Stimulated activated CD4-positive, alpha-beta T cell treated with anti-CD3 and anti-CD28 coated beads, TNF-alpha, amount 100 ng/mL, for 48 hours (primary cell): ENCODE measurements at regions not wholly inside any gene's neighbourhood (a gene's known extent, or its start where the extent isn't known, plus 50 kb on each side); places are given as distances from the start of the nearest gene placed in this dataset.
"Not testable (repeated sequence)": the region's sequence is repeated elsewhere in the genome, so short reads cannot be mapped to it uniquely, and the experiment has no call there.

Experiments used
- DNase-seq, 3 donors: peaks; one replicate each; pipeline ENCODE4 v3.0.0-alpha.2; 2020; ENCODE audit warnings: low read depth in 3 of 3

DNA sequence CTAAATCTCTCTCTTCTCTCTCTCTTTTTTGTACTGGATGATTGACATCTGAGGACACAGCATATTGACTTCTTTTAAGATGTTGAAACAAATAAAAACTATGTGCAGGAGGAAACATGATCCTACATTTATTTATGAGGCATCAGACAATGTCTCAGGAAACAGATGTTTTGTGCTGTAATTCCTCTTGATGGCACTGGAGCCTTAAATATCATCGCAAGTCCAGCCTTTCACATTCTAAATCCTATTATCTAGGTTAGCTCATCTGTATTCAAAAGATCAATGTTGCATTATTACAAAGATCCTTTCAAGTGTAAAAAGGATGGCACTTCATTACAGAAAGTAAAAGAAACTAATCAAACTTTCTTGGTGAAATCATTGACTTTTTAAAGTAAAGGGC is 63.9 kb downstream of the MAT2B start:
- DNase-seq: no peak

DNA sequence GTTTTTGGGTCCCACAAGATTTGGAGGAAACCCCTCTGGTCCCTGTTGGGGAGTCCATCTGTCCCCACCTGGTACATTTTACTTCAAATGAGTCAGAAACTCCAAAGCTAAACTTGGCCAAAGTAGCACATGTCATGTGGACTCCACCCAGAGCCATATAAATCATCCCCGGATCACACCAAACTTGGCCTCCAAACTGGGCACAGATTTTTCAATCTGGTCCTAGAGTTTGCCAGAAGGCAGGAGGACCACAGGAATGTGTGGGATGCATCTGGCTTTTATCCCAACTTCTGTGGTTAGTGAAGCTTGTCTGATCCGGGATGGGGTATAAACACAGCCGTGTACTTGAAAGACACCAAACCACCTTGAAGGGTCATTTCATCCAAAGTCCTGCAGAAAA is 66.3 kb downstream of the MAT2B start:
- no peak for DNase-seq

DNA sequence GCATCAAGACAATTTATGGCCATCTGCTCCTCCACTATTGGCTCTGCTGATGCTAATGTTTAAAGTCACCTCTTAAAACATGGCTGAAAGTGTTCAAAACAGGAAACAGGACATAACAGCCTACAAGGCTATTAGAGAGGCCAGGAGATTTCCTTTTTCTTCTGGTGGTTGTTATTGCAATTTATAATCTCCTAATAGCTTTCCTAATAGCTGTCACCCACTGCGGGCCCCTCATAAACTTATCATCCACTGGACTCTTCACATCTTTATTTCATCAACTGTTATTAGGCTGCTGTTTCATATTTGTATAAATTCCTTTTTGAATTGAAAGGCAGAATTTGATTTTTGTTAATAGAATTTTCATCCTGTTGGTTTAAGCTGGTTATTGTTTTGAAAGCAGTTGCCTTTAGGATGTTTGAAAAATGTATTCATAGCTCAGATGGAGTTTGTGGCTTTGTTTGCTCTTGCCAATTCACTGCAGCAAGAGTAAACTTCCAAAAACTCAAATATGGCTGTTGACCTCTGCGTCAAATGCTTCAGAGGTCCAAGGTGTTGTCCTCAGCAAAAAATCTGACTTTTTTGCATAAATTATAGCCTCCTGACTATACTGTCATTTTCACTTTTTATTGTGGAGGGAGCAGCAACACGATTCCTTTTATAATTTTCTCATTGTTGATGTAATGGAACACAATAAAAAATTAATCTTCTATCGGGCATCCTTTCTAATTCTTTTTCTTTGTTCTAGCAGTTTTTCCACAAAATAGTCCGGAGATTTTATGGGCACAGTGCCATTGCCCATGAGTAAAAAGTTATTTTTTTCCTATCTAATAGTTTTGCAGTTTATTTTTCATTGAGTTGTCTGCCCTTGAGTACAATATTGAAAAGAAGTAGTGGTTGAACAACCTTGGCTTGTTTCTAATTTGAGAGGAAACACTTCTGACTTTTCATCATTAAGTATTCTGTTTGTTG is 69.3 kb downstream of the MAT2B start:
- no peak for DNase-seq

DNA sequence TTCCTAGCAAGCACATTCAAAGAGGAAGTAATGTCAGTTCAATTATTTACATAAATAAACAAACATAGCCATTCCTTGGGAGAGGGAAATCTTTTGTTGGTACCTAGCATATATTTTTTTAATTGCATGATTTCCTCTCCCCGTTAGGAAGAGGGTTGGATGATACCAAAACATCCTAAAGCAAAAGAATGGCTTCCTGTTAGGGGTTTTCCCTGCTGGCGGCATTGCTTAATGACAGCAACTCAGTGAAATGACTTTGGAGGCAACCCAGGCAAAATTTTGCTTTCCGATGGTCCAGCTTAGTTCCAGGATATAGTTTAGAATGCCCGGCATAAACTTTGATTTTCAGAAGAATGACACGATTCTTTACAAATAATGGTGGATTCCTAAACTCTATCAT is 73.2 kb downstream of the MAT2B start:
- DNase-seq: no peak

DNA sequence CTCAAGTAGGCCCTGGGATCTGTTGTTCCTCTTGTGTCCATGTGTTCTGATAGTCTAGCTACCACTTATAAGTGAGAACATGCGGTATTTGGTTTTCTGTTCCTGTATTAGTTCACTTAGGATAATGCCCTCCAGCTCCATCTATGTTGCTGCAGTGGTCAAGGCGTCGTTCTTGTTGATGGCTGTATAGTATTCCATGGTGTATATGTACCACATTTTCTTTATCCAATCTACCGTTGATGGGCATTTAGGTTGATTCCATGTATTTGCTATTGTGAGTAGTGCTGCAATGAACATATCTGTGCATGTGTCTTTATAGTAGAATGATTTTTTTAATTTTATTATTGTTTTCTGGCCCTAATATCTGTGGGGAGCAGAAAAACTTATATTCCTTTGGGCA is 74.3 kb downstream of the MAT2B start:
- no peak for DNase-seq

DNA sequence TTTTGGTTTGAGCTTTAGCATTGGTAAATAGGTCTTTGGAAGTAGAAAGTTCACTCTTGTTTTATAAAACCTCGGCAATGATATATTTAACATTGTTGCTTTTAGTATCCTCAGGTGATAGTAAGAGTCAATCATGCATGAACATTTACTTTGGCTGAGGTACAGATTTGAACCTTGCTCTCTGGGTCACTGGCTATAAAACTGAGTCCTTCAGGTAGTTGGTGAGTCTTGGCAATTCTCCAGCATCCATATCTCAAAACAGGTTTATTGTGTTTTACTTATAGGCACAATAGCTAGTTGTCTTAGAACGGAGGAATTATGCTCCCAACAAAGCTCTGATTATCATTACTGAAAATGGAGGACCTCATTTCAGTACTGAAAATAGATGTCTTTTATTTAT is 75.1 kb downstream of the MAT2B start:
- no peak for DNase-seq

DNA sequence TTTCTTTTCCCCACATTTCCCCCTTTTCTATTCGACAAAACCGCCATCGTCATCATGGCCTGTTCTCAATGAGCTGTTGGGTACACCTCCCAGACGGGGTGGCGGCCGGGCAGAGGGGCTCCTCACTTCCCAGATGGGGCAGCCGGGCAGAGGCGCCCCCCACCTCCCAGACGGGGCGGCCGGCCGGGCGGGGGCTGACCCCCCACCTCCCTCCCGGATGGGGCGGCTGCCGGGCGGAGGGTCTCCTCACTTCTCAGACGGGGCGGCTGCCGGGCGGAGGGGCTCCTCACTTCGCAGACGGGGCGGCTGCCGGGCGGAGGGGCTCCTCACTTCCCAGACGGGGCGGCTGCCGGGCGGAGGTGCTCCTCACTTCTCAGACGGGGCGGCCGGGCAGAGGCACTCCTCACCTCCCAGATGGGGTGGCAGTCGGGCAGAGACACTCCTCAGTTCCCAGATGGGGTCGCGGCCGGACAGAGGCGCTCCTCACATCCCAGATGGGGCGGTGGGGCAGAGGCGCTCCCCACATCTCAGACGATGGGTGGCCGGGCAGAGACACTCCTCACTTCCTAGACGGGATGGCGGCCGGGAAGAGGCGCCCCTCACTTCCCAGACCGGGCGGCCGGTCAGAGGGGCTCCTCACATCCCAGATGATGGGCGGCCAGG is 78.2 kb downstream of the MAT2B start:
- DNase-seq: not testable (repeated sequence)

DNA sequence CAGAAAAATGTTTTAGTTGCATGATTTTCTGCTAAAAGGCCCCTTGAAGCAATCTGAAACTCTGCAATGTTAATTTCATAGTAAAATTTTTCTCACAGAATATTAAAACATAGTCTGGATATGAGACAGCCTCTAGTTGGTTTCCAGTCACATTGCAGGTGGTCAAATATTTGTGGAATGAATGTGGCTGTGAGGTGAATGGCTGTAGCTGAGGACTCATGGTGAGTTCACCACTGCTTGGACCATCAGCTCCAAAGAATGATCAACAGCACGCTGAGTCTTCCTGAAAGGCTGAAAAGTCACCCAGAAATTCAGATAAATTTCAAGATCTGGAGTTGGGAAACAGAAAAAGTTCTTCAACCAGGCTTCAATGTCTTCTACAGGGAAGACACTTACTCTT is 79.8 kb downstream of the MAT2B start:
- no peak for DNase-seq

DNA sequence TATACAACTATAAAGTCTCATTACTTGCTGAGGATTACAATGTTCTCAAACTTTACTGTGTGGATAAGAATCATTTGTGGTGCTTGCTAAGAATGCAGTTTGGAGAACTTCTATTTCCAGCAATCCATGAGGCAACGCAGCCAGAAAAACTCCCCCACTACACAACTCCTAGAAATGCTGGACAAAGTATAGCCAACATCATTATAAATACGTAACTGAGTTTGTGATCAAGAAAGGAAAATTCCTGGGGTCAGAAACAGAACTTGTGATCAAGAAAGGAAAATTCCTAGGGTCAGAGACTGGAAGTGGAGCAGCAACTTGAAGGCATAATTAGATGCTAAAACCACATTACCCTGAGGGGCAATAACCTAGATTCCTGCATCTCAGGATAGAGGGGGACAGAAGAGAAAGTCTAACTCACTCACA is 81.1 kb downstream of the MAT2B start:
- no peak for DNase-seq

DNA sequence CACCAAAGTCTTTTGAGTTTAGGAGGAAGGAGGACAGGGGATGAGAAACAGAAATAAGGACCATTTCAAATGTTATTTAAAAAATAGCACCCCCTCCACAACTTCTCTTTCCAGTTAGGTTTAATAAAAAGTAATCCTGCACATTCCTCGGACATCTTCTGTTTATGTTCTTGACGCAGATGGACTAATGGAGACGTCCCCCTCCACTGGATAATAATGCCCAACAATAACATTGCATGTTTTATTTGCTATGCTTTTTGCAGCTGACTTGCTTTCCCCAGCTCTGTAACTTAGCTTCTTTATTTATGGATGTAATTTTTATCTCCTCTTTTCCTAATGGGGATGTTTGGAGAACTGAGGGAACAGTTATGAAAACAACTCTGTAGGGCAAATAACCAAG is 89.5 kb downstream of the MAT2B start:
- DNase-seq: no peak

DNA sequence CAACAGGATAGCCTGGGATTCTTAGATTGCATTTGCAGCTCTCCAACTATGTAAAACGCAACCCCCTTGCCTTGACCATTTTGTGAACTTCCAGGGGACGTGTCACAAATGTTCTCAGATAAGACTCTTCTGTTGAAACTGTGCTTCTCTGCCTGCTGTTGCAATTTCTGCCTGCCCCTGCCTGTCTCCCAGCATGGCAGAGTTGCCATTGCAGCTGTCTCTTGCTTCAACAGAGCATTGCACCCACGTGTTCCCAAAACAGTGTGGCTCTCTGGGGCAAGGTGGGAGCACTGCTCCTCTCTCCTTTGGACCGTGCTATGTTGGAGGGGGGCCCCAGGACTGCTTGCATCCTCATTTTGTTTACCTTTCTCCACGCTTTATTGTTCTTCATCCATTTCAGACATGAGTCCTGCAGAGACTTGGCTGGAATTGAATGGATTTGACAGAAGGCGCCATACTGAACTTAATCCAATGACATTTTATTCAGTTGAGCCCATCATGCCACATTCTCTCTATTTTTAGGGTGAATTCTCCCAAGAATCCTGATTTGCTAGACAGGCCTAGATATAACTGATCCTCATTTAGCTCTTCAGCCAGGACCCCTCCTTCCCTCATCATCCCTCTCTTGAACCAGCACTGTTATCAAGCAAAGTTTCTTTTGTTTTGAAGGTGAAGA is 90.7 kb downstream of the MAT2B start:
- no peak for DNase-seq

DNA sequence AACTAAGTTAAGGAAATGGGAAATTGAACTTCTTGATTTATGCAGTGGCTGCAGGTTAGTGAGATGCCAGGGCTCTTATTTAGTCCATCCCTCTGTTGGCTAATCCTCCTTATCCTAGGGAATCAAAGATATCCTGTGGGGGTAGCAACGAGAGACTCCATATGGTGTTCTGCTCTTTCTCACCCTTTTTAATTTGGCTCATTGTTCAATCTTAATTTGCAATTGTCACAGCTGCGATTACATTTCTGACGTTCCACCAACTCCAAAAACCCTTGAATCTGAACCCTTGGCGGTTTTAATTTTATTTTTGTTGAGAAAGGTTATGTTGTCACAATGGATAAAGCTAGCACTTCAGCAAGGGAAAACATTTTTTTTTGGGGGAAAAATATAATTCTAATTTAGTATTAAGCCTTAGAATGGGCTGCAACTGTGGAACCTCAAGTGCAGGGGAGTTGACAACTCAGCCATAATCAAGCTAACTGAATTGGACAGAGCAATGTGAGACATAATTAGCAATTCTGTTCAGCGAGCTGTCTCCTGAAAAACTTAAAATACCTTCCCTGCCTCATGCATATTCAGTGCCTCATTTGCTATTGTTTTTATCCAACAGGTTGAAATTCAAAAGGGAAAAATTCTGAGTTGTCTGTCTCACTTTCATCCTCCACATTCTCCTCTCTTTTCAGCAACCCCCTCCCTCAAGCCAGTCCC is 91.3 kb downstream of the MAT2B start:
- DNase-seq: no peak

DNA sequence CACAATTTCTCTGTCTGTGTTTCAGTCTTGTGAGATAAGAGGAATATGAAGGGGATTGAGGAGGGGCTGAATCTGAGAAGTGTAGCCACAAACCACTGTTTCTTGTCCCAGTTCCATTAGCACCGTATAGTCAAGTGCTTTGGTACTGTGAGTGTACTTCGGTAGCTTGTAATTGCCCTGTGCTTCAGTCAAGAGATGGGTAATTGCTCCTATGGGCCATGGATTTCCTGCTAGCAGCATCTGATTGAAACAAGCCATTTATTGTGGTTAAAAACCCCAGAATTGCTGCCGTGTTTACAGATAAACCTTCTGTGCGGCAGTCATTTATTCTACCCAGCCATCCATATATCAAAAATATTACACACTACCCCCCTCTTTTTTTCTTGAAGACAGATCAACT is 98.6 kb downstream of the MAT2B start:
- no peak for DNase-seq

DNA sequence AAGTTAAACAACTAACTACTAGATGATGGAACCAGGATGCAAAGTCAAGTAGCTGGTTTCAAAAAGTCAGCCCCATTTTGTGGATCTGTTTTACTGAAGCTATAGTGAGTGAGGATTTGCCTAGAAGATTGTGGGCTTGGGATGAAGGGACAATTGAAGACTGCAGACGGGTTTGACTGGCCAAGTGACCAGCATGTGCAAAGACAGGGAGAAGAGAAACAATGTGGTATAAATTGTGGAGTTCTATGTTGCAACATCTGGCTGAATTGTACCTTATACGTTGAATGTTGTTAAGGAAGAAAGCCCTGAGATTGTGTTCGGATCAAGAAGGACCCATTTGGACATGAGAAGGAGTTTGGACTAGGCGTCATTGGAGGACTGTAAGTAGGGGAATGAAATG is 101.8 kb downstream of the MAT2B start:
- DNase-seq: no peak

DNA sequence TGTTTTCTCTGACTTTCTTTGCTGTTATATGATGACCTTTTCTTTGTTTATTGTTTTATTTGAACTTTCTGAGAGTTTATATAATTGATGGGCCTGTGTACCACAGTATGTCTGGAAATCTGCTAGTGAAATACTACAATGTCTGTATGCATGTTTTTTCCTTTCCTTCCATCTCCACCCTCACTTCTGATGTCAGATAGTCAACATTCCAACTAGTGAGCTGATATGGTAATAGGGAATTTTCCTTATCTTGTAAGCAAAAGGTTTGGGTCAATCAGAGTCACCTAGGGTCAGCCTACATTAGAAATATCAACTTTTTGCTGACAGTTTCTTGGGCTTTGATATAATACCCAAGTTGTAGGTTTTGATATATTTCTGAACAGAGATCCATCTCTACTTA is 103.2 kb downstream of the MAT2B start:
- no peak for DNase-seq

DNA sequence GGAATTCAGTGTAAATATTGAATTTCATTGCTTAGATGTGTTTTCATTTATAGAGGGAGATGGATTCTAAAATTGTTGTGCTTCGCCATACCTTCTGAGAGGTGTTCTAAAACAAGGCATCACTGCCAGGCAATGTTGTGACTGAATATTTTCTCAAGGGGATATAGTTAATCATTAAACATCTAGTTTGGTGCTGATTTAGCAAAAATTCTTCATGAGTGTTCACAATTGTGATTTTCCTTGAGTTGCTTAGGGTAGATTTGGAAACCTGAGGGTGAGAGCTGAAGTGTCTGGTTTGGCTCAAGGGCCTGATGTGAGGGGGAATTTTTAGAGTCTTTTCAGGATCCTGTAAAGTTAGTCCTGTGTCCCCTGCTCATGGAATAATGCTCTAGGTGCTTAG is 104.5 kb downstream of the MAT2B start:
- DNase-seq: no peak

DNA sequence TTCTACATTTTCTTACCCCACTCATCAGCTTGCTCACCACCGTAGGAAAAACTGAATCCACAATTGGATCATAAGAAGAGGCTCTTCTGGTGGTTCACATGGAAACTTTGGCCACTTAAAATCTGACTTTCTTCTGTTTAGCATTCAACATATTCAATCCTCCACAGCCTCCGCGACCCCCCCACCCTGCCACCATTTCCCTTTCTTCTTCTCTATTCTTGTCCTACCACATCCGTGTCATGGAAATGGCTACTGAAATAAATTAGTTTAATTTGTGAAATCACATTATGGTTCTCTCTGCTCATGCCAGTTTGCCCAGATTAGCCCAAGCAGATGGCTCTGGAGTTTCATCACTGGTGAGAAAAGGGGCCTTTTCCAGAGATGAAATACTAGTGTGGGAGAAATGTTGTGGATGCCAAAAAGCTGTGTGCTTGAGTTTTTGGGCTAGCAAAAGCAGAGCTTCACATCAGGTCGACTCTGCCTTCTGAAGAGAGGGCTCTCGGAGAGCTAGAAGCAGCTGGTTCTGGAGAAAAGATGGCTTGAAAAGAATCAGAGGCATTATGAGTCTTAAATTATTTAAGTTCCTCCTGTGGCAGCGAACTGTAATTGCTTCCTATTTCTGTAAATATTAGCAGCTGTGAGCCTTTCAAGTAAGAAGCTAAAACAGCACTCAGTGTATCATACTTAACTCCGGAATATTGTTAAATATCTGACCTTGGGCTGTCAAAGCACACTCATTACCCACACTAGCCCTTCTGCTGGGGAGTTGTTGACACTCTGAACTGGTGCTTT is 107.1 kb downstream of the MAT2B start:
- DNase-seq: no peak

DNA sequence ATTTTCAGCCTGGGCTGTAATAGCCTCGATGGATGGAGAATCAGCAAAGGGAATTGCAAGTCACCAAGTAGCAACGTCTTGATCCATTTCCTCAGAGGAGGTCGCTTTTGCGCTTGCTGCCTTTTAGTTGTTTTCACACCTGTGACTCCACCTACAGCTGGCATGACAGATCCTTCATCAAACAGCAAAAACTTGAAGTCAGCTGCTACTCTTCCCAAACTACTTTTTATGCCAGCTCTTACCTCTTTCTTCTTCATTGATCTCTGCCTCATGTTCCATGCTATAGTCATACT is 107.7 kb downstream of the MAT2B start:
- DNase-seq: no peak

DNA sequence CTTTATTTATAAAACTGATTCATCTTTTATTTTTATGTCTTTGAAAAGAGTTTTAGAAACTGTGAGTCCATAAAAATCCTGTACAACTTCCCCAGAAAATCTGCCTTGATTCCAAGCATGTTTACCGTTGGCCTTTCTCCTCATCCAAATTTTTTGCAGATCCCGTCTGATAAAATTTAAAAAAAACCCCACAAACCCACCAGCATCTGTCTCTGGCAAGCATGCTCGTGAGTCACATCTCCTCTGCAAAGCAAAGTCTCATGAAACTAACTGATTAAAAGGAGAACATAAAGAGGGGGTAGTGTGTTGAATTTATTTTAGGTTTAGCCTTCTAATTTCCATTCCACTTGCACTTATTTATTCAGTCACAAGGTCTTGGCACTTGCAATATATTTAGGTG is 109.4 kb downstream of the MAT2B start:
- no peak for DNase-seq

DNA sequence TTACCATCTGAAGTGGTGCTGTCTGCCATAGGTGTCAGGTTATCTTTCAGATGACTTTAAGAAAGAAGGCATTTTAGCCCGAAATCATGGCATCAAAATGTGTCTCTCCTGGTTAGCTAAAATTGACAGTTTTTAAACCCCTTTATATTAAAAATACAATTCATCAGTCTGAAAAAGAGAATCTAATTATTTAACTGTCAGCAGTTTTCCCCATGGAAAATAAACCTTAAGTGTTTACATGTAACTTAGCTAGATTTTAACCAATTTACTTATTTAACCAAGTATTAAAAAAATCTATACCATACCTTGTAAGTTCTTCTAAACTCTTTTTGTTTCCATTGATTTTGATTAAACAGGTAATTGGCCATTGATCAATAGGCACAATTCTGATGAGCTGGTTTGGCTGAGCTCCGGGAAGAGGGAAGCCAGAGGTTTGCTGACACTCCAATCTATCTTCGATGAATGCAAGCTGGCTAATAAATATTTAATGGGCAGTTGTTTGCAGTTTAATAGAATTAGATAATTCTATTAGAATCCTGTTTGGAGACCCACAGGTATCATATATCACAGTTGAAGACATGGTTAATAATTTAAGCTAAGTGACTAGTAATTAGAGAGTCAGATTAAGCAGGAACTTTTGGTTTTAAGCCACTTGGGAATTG is 114.0 kb downstream of the MAT2B start:
- DNase-seq: no peak

DNA sequence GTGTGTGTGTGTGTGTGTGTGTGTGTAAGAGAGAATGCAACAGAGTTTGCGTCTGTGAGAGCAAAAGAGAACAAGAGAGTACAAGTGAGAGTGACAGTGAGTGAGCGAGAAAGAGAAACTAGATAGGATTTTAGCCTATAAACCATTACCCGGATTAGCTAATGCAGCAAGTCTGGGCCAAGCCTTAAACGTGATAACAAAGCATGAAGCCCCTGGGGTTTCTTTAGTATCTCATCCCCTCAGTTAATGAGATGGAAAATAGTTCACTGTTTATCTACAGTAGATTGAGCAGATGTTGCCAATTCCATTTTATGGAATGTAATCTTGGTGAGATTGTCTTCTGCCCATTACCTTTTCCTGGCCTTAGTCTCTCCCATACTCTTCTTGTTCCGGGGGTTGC is 114.5 kb downstream of the MAT2B start:
- DNase-seq: no peak
